ENCODE measurements at regions not wholly inside any gene's neighbourhood (a gene's known extent, or its start where the extent isn't known, plus 50 kb on each side); places are given as distances from the start of the nearest gene placed in this dataset.

DNA sequence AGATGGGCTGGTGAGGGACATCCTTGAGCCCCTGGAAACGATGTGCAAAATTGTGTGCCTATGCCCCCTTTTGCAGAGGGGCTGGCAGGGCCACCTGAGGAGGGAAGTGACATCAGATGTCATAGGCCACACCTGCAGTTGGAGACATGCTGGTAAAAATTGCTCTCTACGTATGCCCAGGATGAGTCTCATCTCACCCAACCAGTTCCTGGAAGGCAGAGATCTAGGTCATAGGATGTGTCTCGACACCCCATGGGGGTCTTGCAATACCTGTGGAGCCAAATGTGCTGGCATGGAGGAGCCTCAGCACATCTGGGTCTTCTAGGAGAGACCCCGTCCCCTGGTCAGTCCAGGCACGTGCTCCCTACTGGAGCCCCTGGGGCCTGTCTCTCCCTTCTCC lies 96.5 kb upstream of the TLE3 start:
- TF ChIP-seq, protein P1, sequence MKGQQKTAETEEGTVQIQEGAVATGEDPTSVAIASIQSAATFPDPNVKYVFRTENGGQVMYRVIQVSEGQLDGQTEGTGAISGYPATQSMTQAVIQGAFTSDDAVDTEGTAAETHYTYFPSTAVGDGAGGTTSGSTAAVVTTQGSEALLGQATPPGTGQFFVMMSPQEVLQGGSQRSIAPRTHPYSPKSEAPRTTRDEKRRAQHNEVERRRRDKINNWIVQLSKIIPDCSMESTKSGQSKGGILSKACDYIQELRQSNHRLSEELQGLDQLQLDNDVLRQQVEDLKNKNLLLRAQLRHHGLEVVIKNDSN (IDR thresholded peaks at IDR 0.05) = no peak
- TF ChIP-seq NFIC (IDR thresholded peaks at IDR 0.05) (no peak), TCF12 (IDR thresholded peaks at IDR 0.05; ENCODE audit: low read depth) (no peak), TEAD4 (IDR thresholded peaks at IDR 0.05) (no peak), TAF1 (IDR thresholded peaks at IDR 0.05; ENCODE audit: low read depth) (no peak), RAD21 (IDR thresholded peaks at IDR 0.05; ENCODE audit: low read depth) (no peak)
- TF ChIP-seq, protein P2, sequence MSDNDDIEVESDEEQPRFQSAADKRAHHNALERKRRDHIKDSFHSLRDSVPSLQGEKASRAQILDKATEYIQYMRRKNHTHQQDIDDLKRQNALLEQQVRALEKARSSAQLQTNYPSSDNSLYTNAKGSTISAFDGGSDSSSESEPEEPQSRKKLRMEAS (IDR thresholded peaks at IDR 0.05) = no peak
- TF ChIP-seq, protein P3, sequence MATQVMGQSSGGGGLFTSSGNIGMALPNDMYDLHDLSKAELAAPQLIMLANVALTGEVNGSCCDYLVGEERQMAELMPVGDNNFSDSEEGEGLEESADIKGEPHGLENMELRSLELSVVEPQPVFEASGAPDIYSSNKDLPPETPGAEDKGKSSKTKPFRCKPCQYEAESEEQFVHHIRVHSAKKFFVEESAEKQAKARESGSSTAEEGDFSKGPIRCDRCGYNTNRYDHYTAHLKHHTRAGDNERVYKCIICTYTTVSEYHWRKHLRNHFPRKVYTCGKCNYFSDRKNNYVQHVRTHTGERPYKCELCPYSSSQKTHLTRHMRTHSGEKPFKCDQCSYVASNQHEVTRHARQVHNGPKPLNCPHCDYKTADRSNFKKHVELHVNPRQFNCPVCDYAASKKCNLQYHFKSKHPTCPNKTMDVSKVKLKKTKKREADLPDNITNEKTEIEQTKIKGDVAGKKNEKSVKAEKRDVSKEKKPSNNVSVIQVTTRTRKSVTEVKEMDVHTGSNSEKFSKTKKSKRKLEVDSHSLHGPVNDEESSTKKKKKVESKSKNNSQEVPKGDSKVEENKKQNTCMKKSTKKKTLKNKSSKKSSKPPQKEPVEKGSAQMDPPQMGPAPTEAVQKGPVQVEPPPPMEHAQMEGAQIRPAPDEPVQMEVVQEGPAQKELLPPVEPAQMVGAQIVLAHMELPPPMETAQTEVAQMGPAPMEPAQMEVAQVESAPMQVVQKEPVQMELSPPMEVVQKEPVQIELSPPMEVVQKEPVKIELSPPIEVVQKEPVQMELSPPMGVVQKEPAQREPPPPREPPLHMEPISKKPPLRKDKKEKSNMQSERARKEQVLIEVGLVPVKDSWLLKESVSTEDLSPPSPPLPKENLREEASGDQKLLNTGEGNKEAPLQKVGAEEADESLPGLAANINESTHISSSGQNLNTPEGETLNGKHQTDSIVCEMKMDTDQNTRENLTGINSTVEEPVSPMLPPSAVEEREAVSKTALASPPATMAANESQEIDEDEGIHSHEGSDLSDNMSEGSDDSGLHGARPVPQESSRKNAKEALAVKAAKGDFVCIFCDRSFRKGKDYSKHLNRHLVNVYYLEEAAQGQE (IDR thresholded peaks at IDR 0.05; ENCODE audit: low read depth) = no peak

DNA sequence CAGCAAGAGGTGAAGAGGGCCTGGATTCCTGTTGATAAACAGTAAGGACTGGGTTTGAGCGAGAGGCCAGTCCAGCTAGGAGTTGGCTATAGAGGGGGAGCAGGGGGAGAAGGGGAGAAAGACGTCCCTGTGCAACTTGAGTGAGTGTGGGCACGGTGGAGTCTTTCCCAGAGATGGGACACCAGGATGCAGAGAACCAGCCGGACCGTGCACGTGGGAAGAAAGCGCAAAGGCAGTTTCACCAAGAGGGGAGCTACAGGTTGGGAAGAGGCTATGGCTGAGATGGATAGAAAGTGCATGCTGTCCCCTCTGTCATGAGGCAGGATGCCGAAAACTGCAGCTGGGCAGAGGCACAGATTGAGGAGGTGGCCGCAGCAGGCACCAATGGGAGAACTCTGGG lies 96.0 kb upstream of the TLE3 start:
- TF ChIP-seq, protein P2 (IDR thresholded peaks at IDR 0.05) = no peak
- TF ChIP-seq, protein P3 (IDR thresholded peaks at IDR 0.05; ENCODE audit: low read depth) = no peak
- TF ChIP-seq FOXM1 (IDR thresholded peaks at IDR 0.05; ENCODE audit: borderline replicate concordance, low read depth) = no peak
- TF ChIP-seq TCF12 (IDR thresholded peaks at IDR 0.05; ENCODE audit: low read depth) = no peak
- no peak for TF ChIP-seq NFIC (IDR thresholded peaks at IDR 0.05)
- TF ChIP-seq YY1 (IDR thresholded peaks at IDR 0.05; ENCODE audit: low read depth) = no peak
- TF ChIP-seq, protein P1 (IDR thresholded peaks at IDR 0.05) = no peak
- TF ChIP-seq CREB1 (IDR thresholded peaks at IDR 0.05; ENCODE audit: low read depth) = no peak
- TF ChIP-seq TAF1 (IDR thresholded peaks at IDR 0.05; ENCODE audit: low read depth) = no peak
- no peak for TF ChIP-seq EP300 (IDR thresholded peaks at IDR 0.05; ENCODE audit: borderline replicate concordance)
- TF ChIP-seq EGR1 (IDR thresholded peaks at IDR 0.05) = no peak
- no peak for TF ChIP-seq TEAD4 (IDR thresholded peaks at IDR 0.05)
- no peak for TF ChIP-seq RAD21 (IDR thresholded peaks at IDR 0.05; ENCODE audit: low read depth)
- no peak for TF ChIP-seq CEBPB (IDR thresholded peaks at IDR 0.05)

DNA sequence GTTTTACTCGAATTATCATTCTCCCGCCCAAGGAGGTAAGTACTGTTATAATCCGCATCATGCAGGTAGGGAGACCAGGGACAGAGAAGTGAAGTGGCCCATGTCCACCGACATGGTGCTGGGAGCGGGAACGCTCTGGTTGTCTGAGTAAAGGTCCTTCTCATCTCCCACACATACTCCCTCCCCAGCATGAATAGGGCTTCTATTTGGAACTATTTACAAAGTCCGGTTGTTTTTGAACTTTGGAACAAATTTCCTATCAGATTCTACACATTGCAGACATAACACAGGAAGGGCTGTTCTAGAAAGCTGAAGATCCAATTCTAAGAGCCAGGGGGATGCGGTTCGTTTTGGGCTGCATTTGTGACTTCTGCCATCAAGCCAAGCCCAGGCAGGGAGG lies 94.8 kb upstream of the TLE3 start:
- no peak for TF ChIP-seq ZBTB7A (IDR thresholded peaks at IDR 0.05; ENCODE audit: low read depth)
- TF ChIP-seq, protein P1 (IDR thresholded peaks at IDR 0.05) = no peak
- no peak for TF ChIP-seq EGR1 (IDR thresholded peaks at IDR 0.05)
- no peak for TF ChIP-seq YY1 (IDR thresholded peaks at IDR 0.05; ENCODE audit: low read depth)
- no peak for TF ChIP-seq TEAD4 (IDR thresholded peaks at IDR 0.05)
- TF ChIP-seq, protein P3 (IDR thresholded peaks at IDR 0.05; ENCODE audit: low read depth) = no peak
- no peak for TF ChIP-seq NFIC (IDR thresholded peaks at IDR 0.05)
- TF ChIP-seq TAF1 (IDR thresholded peaks at IDR 0.05; ENCODE audit: low read depth) = no peak
- TF ChIP-seq RAD21 (IDR thresholded peaks at IDR 0.05; ENCODE audit: low read depth) = no peak
- TF ChIP-seq CREB1 (IDR thresholded peaks at IDR 0.05; ENCODE audit: low read depth) = no peak
- no peak for TF ChIP-seq TCF12 (IDR thresholded peaks at IDR 0.05; ENCODE audit: low read depth)
- no peak for TF ChIP-seq FOXM1 (IDR thresholded peaks at IDR 0.05; ENCODE audit: borderline replicate concordance, low read depth)
- no peak for TF ChIP-seq CEBPB (IDR thresholded peaks at IDR 0.05)
- no peak for TF ChIP-seq EP300 (IDR thresholded peaks at IDR 0.05; ENCODE audit: borderline replicate concordance)

DNA sequence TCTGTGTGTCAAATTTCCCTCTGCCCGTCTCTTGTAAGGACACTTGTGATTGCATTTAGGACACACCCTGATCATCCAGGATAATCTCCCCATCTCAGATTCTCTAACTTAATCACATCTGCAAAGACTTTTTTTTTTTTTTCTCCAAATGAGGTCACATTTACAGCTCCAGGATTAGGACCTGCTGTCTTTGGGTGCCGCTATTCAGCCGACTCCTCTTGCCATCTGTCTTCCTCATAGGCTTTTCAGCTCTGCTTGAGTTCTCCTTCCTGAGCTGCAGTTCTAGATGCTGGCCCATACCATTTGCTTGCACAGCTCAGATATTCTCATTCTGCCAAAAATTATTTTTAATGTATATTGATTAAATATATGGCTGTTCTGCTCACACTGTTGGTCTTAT lies 94.3 kb upstream of the TLE3 start:
- TF ChIP-seq FOXM1 (IDR thresholded peaks at IDR 0.05; ENCODE audit: borderline replicate concordance, low read depth) = no peak
- TF ChIP-seq ZBTB7A (IDR thresholded peaks at IDR 0.05; ENCODE audit: low read depth) = no peak
- no peak for TF ChIP-seq RAD21 (IDR thresholded peaks at IDR 0.05; ENCODE audit: low read depth)
- TF ChIP-seq, protein P3 (IDR thresholded peaks at IDR 0.05; ENCODE audit: low read depth) = no peak
- no peak for TF ChIP-seq NFIC (IDR thresholded peaks at IDR 0.05)
- no peak for TF ChIP-seq CREB1 (IDR thresholded peaks at IDR 0.05; ENCODE audit: low read depth)
- TF ChIP-seq, protein P2 (IDR thresholded peaks at IDR 0.05) = no peak
- no peak for TF ChIP-seq TEAD4 (IDR thresholded peaks at IDR 0.05)
- TF ChIP-seq, protein P1 (IDR thresholded peaks at IDR 0.05) = no peak
- TF ChIP-seq TAF1 (IDR thresholded peaks at IDR 0.05; ENCODE audit: low read depth) = no peak
- TF ChIP-seq EGR1 (IDR thresholded peaks at IDR 0.05) = no peak
- no peak for TF ChIP-seq EP300 (IDR thresholded peaks at IDR 0.05; ENCODE audit: borderline replicate concordance)
- TF ChIP-seq YY1 (IDR thresholded peaks at IDR 0.05; ENCODE audit: low read depth) = no peak
- TF ChIP-seq TCF12 (IDR thresholded peaks at IDR 0.05; ENCODE audit: low read depth) = no peak

Data from Ishikawa (cell line).